NCI-H226 (cell line): ENCODE measurements at regions not wholly inside any gene's neighbourhood (a gene's known extent, or its start where the extent isn't known, plus 50 kb on each side); places are given as distances from the start of the nearest gene placed in this dataset.
A peak's percentile ranks its signal among the peaks of the same experiment; 100 is the strongest.
"Not testable (repeated sequence)": the region's sequence is repeated elsewhere in the genome, so short reads cannot be mapped to it uniquely, and the experiment has no call there.

ENCODE experiments used
- DNase-seq: peaks from one replicate; pipeline ENCODE4 v3.0.0-alpha.2; 2015

- no peak for DNase-seq
Measured at GRCh38 chr21:19440792-19441655, 1037.4 kb upstream of the TMPRSS15 start.

DNA sequence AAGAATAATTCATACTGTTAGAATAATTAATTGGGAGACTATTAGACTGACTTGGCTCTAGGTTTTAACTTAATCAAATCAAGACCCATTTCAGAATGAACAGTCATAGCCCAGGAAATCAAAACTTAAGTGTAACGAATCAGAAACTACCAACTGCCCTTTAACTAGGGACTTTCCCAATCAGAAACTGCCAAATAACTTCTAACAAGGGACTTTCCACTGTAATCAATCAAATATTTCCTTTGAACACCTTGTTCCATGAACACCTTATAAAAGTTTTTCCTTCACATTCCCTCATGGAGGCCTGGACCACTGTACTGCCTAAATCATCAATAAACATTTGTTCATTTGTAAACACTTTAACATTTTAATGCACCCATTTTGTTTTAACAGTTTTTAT lies 1054.7 kb upstream of the TMPRSS15 start:
- DNase-seq: no peak

GRCh38 chr21:19461481-19462205 lies 1058.1 kb upstream of the TMPRSS15 start:
- DNase-seq: peak; percentile 63

GRCh38 chr21:19463966-19464365 lies 1060.4 kb upstream of the TMPRSS15 start:
- peak; percentile 76 for DNase-seq

DNA sequence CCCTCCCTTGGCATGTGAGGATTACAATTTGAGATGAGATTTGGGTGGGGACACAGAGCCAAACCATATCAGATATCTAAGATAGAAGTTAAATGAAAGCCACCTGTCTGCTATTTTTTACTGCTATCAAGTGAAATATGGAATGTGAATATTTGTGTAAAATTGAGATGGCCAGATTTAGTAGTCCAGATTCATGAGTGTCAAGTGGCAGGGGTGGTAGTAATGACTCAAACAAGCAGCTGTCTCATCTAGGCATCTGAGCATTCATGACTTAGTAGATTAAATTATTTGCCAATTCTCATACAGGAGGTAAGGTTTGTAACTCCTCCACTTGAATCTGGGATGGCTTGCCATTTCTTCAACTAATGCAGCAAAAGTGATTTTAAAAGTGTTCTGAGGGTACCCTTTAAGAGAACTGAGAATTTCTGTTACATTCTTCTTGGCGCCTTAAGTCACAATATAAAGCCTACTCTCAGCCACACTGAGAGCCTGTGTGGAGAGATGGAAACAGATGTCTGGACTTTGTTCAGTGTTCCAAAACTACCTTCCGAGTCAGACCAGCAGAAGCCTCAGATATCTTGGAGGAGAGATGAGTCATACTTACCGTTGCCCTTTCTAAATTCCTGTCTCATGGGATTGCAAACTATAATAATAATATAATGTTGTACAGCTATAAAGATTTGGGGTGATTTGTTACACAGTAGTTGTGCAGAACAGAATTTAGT lies 1065.6 kb upstream of the TMPRSS15 start:
- peak; percentile 69 for DNase-seq

DNA sequence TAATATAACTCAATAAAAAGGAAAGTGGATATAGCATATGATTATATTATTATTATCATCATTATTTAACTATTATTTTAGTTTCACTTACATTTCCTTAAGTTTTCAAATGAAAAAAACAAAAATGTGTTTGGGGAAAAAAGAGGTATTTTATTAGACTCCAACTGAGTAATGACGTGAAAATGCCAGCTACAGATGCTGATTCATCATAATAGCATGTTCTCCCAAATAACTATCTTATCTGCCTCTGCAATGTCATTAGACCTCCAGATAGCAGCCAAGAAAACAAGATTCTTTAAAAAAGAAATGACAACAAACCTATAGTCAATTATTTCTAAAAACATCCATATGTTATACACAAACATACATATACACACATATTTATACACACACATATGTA lies 1071.9 kb upstream of the TMPRSS15 start:
- peak; percentile 75 for DNase-seq

- no peak for DNase-seq
Measured at GRCh38 chr21:19489930-19490329, 1086.3 kb upstream of the TMPRSS15 start.

- no peak for DNase-seq
Measured at GRCh38 chr21:19490481-19490880, 1086.9 kb upstream of the TMPRSS15 start.

DNA sequence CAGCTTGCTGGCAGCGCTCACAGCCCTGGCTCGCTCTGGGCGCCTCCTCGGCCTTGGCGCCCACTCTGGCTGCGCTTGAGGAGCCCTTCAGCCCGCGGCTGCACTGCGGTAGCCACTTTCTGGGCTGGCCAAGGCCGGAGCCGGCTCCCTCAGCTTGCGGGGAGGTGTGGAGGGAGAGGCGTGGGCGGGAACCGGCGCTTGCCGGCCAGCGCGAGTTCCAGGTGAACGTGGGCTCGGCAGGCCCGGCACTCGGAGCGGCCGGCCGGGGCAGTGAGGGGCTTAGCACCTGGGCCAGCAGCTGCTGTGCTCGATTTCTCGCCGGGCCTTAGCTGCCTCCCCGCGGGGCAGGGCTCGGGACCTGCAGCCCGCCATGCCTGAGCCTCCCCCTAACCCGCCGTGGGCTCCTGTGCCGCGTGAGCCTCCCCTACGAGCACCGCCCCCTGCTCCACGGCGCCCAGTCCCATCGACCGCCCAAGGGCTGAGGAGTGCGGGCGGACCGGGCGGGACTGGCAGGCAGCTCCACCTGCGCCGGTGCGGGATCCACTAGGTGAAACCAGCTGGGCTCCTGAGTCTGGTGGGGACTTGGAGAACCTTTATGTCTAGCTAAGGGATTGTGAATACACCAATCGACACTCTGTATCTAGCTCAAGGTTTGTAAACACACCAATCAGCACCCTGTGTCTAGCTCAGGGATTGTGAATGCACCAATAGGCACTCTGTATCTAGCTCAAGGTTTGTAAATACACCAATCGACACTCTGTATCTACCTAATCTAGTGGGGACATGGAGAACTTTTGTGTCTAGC lies 1090.1 kb upstream of the TMPRSS15 start:
- DNase-seq: not testable (repeated sequence)

- DNase-seq: no peak
Measured at GRCh38 chr21:19501115-19501514, 1097.5 kb upstream of the TMPRSS15 start.

DNA sequence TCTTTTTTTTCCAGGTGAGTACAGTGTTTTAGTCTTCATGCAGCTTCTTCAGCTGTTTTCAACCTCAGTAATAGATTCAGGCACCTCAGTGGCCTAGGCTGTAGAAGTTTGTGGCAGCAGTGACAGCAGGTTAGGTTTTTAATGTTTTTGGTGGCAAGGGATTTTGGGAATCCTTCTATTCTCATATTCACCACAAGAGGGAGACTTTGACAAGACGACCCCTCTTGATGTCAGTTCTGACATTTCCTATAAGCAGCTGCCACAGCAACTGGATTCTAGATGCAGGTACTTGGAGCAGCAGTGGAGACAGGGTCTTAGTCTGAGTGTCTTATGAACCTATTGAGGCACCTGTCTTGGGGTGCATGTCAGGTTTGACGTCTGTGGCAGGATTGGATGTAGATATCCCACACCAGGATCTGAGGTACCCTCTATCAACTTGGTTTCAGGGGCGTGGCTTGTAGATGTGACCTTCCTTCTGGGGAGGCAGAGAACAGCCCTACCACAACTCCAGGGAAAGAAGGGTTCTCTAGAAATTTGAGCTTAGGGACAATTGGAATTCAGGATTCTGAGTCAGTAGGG lies 1104.2 kb upstream of the TMPRSS15 start:
- DNase-seq: no peak

DNA sequence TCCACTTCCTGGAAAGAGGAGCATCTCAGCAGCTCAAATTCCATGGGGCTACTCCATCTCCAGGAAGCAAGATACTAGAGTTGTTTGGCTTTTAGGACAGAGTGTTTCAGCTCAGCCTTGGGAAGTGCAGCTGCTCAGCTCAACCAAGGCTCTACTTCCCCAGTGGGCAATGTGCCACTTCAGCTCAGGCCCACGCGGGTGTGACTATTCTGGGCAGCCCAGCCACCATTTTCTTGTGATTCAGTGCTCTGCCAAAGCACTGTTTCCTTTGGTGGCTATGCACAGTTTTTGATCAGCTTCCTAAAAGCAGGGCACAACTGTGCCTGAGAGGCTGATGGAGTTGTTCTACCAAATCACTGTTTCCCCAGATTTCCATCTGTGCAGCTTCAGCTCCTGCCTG lies 1104.9 kb upstream of the TMPRSS15 start:
- no peak for DNase-seq

GRCh38 chr21:19508844-19509243 lies 1105.3 kb upstream of the TMPRSS15 start:
- no peak for DNase-seq

- no peak for DNase-seq
Measured at GRCh38 chr21:19510057-19510456, 1106.5 kb upstream of the TMPRSS15 start.

- DNase-seq: no peak
Measured at GRCh38 chr21:19510653-19511052, 1107.1 kb upstream of the TMPRSS15 start.

GRCh38 chr21:19522381-19522780 lies 1118.8 kb upstream of the TMPRSS15 start:
- DNase-seq: no peak

DNA sequence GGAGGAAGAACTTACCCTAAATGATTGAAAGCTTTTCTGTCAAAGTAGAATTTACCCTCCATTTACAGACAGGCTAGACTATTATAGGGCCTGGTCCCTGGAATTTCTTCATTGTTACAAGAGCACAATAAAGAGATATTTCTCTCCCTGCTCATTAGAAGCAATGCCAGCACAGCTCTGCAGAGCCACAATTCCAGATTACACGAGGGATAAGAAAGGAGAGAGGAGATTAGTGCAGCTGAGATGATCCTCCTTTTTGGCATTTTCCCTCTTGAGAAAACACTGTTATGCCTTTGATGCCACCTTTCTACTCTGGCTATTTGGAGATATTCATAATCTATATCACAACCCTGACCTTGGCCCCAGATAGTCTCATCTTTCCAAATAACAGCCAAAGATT lies 1119.5 kb upstream of the TMPRSS15 start:
- DNase-seq: no peak

DNA sequence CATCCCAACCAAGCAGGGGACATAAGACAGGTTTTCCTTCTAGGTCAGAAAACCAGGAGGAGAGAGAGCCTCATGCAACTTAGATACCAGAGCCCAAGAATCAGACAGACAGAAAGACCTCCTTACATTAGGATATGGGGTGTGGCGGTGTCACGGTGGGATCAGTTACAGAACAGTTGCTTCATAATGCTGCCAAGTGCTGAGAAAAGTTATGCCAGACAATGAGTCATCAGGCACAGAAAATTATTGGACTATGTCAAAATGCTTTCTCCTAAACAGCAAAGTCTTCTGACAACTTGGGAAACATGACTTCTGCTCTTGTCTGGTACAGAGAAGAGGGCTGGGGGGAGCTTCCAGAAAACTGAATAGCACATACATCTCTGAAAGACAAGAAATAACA lies 1120.2 kb upstream of the TMPRSS15 start:
- DNase-seq: peak; percentile 50

- DNase-seq: no peak
Measured at GRCh38 chr21:19529031-19529430, 1125.4 kb upstream of the TMPRSS15 start.

DNA sequence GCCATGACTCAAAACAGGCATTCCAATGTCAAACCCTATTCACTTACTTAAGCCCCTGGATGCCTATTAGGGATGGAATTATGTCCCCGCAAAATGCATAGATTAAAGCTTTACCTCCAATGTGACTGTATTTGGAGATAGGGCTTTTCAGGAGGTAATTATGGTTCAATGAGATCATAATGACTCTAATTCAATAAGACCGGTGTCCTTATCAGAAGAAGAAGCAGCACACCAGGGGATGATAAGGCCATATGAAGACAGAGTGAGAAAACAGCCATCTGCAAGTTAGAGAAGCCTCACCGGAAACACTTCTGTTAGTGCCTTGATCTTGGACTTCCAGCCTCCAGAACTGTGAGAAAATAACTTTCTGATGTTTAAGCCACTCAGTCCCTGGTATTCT lies 1131.8 kb upstream of the TMPRSS15 start:
- no peak for DNase-seq

DNA sequence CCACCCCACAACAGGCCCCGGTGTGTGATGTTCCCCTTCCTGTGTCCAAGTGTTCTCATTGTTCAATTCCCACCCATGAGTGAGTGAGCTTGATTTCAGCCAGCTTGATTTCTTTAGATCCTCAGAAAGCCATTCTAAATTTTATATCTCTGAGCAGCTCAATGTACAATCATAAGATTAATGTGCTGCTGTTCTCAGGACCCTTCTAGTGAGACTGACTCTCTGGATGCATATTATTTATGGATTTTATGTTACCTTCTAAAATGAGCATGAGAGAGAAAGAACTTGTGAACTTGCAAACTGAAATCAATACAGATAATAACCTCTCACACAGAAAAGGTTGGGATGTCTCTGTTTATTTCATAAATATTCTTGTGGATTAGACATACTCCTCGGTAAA lies 1133.5 kb upstream of the TMPRSS15 start:
- no peak for DNase-seq

- no peak for DNase-seq
Measured at GRCh38 chr21:19540287-19540686, 1136.7 kb upstream of the TMPRSS15 start.
